Panc1 (cell line): ENCODE measurements at regions not wholly inside any gene's neighbourhood (a gene's known extent, or its start where the extent isn't known, plus 50 kb on each side); places are given as distances from the start of the nearest gene placed in this dataset.

ENCODE experiments used
- ATAC-seq: fragments of 200-7000 bp; cut with Tn5 transposase; 2 replicates; pipeline ENCODE4 v1.9.1; 2020; ENCODE audit warnings: mild to moderate bottlenecking, moderate library complexity
- BruUV-seq: library from RNA; stranded (reverse); fragments of 400-500 nt; replicated peaks from 2 replicates; lab custom pipeline; 2021; lab: Mats Ljungman, UMichigan
- CTCF ChIA-PET: fragments of 300-600 bp; sonication (Branson Sonifier 250); formaldehyde crosslinking; loops from one replicate; lab custom pipeline; 2022; ENCODE audit warnings: antibody characterized with exemption; lab: Charles Lee
- POLR2A ChIA-PET: fragments of 300-600 bp; sonication (Branson Sonifier 250); formaldehyde crosslinking; loops from one replicate; lab custom pipeline; 2022; ENCODE audit warnings: antibody characterized with exemption; lab: Charles Lee
- DNase-seq: peaks from one replicate; pipeline ENCODE4 v3.0.0-alpha.2; 2010; ENCODE audit warnings: low read depth, low spot score
- H3K27ac ChIP-seq: 2 replicates; pipeline ENCODE4 v1.5.1; 2011; ENCODE audit warnings: mild to moderate bottlenecking, low read length, inconsistent platforms
- H3K27me3 ChIP-seq: fragments of 200-500 bp; sonication (Bioruptor generic); 2 replicates; pipeline ENCODE4 v1.6.0; 2014; ENCODE audit warnings: low read length, inconsistent platforms; ENCODE audit not compliant: control insufficient read depth, insufficient read depth
- H3K36me3 ChIP-seq: fragments of 200-500 bp; sonication (Bioruptor generic); 2 replicates; pipeline ENCODE4 v1.5.1; 2014; ENCODE audit warnings: inconsistent platforms, mild to moderate bottlenecking, low read length, moderate library complexity; ENCODE audit not compliant: control insufficient read depth, insufficient read depth
- H3K4me1 ChIP-seq: 2 replicates; pipeline ENCODE4 v1.5.1; 2011; ENCODE audit warnings: inconsistent platforms, mild to moderate bottlenecking, low read length, moderate library complexity; ENCODE audit not compliant: control insufficient read depth, insufficient read depth
- H3K4me3 ChIP-seq, 2 experiments: 2 replicates each; pipeline ENCODE4 v1.5.1; 2011 to 2012; ENCODE audit warnings: low read depth in 2 of 2, low read length in 2 of 2, mild to moderate bottlenecking in 2 of 2, inconsistent platforms in 1 of 2, moderate library complexity in 1 of 2
- H3K9me3 ChIP-seq: fragments of 200-500 bp; sonication (Bioruptor generic); 2 replicates; pipeline ENCODE4 v1.5.1; 2014; ENCODE audit warnings: low read depth, mild to moderate bottlenecking, inconsistent platforms, low read length, moderate library complexity; ENCODE audit not compliant: control insufficient read depth, insufficient read depth
- CTCF ChIP-seq: fragments of 450-650 bp; IDR thresholded peaks from 2 replicates; pipeline ENCODE4 v1.5.1; 2017; ENCODE audit warnings: mild to moderate bottlenecking
- POLR2AphosphoS5 ChIP-seq: IDR thresholded peaks from 2 replicates; pipeline ENCODE4 v1.6.1; 2012; ENCODE audit warnings: mild to moderate bottlenecking, low read depth, low read length, moderate library complexity
- SIN3A ChIP-seq: IDR thresholded peaks from 2 replicates; pipeline ENCODE4 v1.6.1; 2012; ENCODE audit warnings: low read depth, mild to moderate bottlenecking, low read length, moderate library complexity, borderline replicate concordance; ENCODE audit not compliant: insufficient read depth
- TCF7L2 ChIP-seq: IDR thresholded peaks from 2 replicates; pipeline ENCODE4 v1.6.1; 2011; ENCODE audit warnings: mild to moderate bottlenecking, low read depth, low read length, inconsistent platforms
- in situ Hi-C: cut with HindIII; loops from 2 replicates; pipeline ENCODE4 v1.10.0; 2016; ENCODE audit warnings: low sequenced_read_pairs, low pct_unique_long_range_greater_than_20kb
- intact Hi-C: fragments of 100-400 bp; cut with micrococcal nuclease; formaldehyde crosslinking; loops from one replicate; pipeline ENCODE4 v1.10.0; 2022; ENCODE audit not compliant: unreplicated experiment
- TF ChIP-seq, protein P1 (sequence below), 2 experiments: IDR thresholded peaks; 2 replicates each; pipeline ENCODE4 v1.6.1; 2011 to 2012; ENCODE audit warnings: low read depth in 2 of 2, control low read depth in 1 of 2, low read length in 1 of 2, mild to moderate bottlenecking in 1 of 2, moderate library complexity in 1 of 2; ENCODE audit not compliant: insufficient read depth in 1 of 2

GRCh38 chr3:137300703-137301102 is 342.9 kb downstream of the IL20RB start:
- intact Hi-C loops, result no loop called here
- BruUV-seq, result no TSS peak
- ChIA-PET CTCF (interaction anchor here (0.9 kb wide), 1 partner anchor 147 kb away, joined by 3 read pairs; no protein-coding TSS in a partner anchor), POLR2A (no interaction called here)
- Histone ChIP-seq H3K4me3 (no peak overlapping the region), H3K27ac (no peak overlapping the region), H3K4me1 (no peaks in the 10 kb centered on the region), H3K9me3 (no peaks in the 10 kb centered on the region), H3K36me3 (no peaks in the 10 kb centered on the region), H3K27me3 (no peaks in the 10 kb centered on the region)
- in situ Hi-C loops, result no loop called here
- ATAC-seq (no peak), DNase-seq (no peak)
- no peak for TF ChIP-seq TCF7L2
- TF ChIP-seq, protein P1, sequence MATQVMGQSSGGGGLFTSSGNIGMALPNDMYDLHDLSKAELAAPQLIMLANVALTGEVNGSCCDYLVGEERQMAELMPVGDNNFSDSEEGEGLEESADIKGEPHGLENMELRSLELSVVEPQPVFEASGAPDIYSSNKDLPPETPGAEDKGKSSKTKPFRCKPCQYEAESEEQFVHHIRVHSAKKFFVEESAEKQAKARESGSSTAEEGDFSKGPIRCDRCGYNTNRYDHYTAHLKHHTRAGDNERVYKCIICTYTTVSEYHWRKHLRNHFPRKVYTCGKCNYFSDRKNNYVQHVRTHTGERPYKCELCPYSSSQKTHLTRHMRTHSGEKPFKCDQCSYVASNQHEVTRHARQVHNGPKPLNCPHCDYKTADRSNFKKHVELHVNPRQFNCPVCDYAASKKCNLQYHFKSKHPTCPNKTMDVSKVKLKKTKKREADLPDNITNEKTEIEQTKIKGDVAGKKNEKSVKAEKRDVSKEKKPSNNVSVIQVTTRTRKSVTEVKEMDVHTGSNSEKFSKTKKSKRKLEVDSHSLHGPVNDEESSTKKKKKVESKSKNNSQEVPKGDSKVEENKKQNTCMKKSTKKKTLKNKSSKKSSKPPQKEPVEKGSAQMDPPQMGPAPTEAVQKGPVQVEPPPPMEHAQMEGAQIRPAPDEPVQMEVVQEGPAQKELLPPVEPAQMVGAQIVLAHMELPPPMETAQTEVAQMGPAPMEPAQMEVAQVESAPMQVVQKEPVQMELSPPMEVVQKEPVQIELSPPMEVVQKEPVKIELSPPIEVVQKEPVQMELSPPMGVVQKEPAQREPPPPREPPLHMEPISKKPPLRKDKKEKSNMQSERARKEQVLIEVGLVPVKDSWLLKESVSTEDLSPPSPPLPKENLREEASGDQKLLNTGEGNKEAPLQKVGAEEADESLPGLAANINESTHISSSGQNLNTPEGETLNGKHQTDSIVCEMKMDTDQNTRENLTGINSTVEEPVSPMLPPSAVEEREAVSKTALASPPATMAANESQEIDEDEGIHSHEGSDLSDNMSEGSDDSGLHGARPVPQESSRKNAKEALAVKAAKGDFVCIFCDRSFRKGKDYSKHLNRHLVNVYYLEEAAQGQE (IDR thresholded peaks at IDR 0.05; ENCODE audit: insufficient read depth in 1 of 2, low read depth in 2 of 2, low read length in 1 of 2), result no peak
- TF ChIP-seq CTCF, result no peak
- TF ChIP-seq POLR2AphosphoS5, result no peak
- TF ChIP-seq SIN3A, result no peak

DNA sequence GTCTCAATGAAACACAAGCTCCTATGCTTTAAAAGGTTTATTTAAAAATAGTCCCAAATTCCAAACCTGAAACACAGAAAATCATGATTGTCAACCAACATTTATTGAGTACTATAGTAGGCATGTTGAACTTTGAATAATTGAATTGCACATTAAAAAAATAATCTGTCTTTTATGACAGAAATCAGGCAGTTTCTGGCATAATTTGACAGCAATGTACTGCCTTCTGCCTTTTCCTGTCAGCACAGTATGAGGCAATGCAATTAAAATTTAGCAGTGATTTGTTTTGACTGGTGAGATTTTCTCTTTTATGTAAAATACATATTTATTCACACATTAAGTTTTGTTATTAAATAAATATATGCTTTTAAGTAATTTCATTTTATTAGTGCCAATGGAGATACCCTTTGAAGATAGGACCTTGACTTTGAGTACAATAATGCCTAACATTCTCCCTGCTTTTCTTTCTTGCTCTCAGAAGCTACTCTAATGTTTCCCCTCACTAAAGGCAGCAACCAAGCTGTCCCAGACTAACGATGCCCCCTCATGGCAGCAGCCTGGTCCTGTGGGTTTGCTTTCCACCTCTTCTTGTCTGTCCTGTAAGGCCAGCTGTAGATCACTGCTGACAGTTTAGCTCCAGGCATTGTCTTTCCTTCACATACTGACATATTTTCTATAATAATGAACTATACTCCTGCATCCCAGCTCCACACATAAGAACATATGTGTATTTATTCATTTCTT is 346.7 kb downstream of the IL20RB start:
- Histone ChIP-seq H3K4me3 (no peak overlapping the region), H3K27ac (no peak overlapping the region), H3K4me1 (no peaks in the 10 kb centered on the region), H3K9me3 (no peaks in the 10 kb centered on the region), H3K27me3 (no peaks in the 10 kb centered on the region), H3K36me3 (no peaks in the 10 kb centered on the region)
- ChIA-PET POLR2A (interaction anchor here (0.5 kb wide), 1 partner anchor 289 kb away, joined by 4 read pairs; no protein-coding TSS in a partner anchor), CTCF (no interaction called here)
- in situ Hi-C loops (no loop called here), intact Hi-C loops (no loop called here)
- ATAC-seq (no peak), DNase-seq (no peak)
- BruUV-seq, result no TSS peak
- TF ChIP-seq CTCF, result 0 out of 2 replicates have a peak, but pooled peaks have one; percentile 9
- TF ChIP-seq, protein P1 (IDR thresholded peaks at IDR 0.05; ENCODE audit: insufficient read depth in 1 of 2, low read depth in 2 of 2, low read length in 1 of 2), result no peak
- TF ChIP-seq SIN3A, result no peak
- no peak for TF ChIP-seq POLR2AphosphoS5
